ENCODE measurements at regions not wholly inside any gene's neighbourhood (a gene's known extent, or its start where the extent isn't known, plus 50 kb on each side); places are given as distances from the start of the nearest gene placed in this dataset.

DNA sequence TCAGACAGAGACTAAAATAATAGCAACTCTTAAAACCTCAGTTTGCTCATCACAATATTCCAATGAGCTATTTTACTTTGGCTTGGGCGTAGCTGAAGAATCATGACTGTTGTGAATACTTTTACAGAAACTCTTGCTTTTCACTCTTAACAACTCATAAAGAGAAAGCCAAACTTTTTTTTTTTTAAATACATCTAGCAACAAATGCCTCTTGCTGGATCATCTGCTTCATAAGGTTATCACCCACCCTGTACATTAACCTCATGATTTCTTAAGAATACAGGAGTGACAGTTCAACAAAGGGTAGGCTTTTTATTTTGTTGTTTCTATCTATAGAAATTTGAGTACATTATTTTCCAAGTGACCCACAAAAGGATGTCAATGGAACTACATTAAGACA is 307.4 kb upstream of the DDHD1 start (continued):
- TF ChIP-seq, protein P1, sequence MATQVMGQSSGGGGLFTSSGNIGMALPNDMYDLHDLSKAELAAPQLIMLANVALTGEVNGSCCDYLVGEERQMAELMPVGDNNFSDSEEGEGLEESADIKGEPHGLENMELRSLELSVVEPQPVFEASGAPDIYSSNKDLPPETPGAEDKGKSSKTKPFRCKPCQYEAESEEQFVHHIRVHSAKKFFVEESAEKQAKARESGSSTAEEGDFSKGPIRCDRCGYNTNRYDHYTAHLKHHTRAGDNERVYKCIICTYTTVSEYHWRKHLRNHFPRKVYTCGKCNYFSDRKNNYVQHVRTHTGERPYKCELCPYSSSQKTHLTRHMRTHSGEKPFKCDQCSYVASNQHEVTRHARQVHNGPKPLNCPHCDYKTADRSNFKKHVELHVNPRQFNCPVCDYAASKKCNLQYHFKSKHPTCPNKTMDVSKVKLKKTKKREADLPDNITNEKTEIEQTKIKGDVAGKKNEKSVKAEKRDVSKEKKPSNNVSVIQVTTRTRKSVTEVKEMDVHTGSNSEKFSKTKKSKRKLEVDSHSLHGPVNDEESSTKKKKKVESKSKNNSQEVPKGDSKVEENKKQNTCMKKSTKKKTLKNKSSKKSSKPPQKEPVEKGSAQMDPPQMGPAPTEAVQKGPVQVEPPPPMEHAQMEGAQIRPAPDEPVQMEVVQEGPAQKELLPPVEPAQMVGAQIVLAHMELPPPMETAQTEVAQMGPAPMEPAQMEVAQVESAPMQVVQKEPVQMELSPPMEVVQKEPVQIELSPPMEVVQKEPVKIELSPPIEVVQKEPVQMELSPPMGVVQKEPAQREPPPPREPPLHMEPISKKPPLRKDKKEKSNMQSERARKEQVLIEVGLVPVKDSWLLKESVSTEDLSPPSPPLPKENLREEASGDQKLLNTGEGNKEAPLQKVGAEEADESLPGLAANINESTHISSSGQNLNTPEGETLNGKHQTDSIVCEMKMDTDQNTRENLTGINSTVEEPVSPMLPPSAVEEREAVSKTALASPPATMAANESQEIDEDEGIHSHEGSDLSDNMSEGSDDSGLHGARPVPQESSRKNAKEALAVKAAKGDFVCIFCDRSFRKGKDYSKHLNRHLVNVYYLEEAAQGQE (IDR thresholded peaks at IDR 0.05; ENCODE audit: unreplicated experiment) = no peak
- TF ChIP-seq ETS1 (IDR thresholded peaks at IDR 0.05) = no peak
- no peak for TF ChIP-seq CTCF (conservative IDR thresholded peaks at IDR 0.05; ENCODE audit: low read depth in 2 of 2)
- TF ChIP-seq EZH2 (IDR thresholded peaks at IDR 0.05; ENCODE audit: low read depth, unreplicated experiment) = no peak
- TF ChIP-seq CREB1 (CRISPR knock-in tag; IDR thresholded peaks at IDR 0.05; ENCODE audit: low read depth) = no peak
- no peak for TF ChIP-seq EZH2phosphoT487 (IDR thresholded peaks at IDR 0.05; ENCODE audit: unreplicated experiment)

DNA sequence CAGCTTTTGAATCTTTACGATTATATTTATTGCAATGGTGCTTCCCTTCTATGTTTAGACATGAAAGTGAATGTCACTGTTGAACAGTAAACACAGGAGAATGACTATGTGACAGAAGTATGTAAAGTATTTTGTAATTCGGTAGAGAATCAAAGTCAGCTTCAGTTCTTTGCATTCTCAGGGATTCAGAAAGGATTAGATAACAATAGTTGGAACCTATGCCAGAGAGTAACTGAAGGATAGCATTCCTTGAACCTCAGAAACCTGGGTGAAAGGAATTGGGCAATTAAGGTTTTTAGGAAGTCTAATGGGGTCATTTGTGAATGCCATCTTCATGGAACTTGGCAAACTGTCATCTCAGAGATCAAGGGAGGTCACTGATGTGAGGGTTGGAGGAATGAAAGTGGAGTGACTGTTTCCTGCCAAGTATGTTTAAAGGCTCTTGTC is 305.3 kb upstream of the DDHD1 start:
- Mint-ChIP-seq H3K36me3 (ENCODE audit: low read depth) (no peaks in the 10 kb centered on the region), H3K27me3 (ENCODE audit: insufficient read depth, low read depth, poor library complexity) (peaks cover 3% of the 10 kb centered on the region), H3K27ac (peak overlapping the region; percentile 76; the same call in 1 of the 2 replicates), H3K9me3 (no peaks in the 10 kb centered on the region), H3K4me1 (peaks cover 9% of the 10 kb centered on the region), H3K4me3 (no peak overlapping the region)
- 0 out of 2 replicates have a peak, but pooled peaks cover 3% of the 10 kb centered on the region for H3K4me1 ChIP-seq (ENCODE audit: insufficient read depth)
- no peak overlapping the region for H3K27ac ChIP-seq (ENCODE audit: low read depth)
- DNase-seq (ENCODE audit: low spot score) = peak; percentile 30
- no peak overlapping the region for H3K4me3 ChIP-seq
- no peak for ATAC-seq
- H3K27me3 ChIP-seq (ENCODE audit: insufficient read depth) = no peaks in the 10 kb centered on the region
- no peaks in the 10 kb centered on the region for H3K36me3 ChIP-seq (ENCODE audit: insufficient read depth)
- H3F3A ChIP-seq (replicated peaks; ENCODE audit: low read depth) = no peaks in the 10 kb centered on the region
- no peak overlapping the region for H3K4me2 ChIP-seq
- no peaks in the 10 kb centered on the region for H4K20me1 ChIP-seq (replicated peaks; ENCODE audit: insufficient read depth)
- H3K9me2 ChIP-seq (ENCODE audit: insufficient read depth) = peaks cover 4% of the 10 kb centered on the region; the same call in 1 of the 2 replicates
- no peaks in the 10 kb centered on the region for H3K79me2 ChIP-seq (replicated peaks; ENCODE audit: insufficient read depth)
- no peak overlapping the region for H2AFZ ChIP-seq
- TF ChIP-seq ETS1 (IDR thresholded peaks at IDR 0.05) = no peak
- TF ChIP-seq CREB1 (CRISPR knock-in tag; IDR thresholded peaks at IDR 0.05; ENCODE audit: low read depth) = no peak
- no peak for TF ChIP-seq JUNB (IDR thresholded peaks at IDR 0.05; ENCODE audit: unreplicated experiment)
- TF ChIP-seq NANOG (IDR thresholded peaks at IDR 0.05; ENCODE audit: borderline replicate concordance) = no peak
- no peak for TF ChIP-seq EZH2 (IDR thresholded peaks at IDR 0.05; ENCODE audit: low read depth, unreplicated experiment)
- no peak for TF ChIP-seq ZNF331 (CRISPR knock-in tag; IDR thresholded peaks at IDR 0.05; ENCODE audit: low read depth)
- TF ChIP-seq, protein P1 (IDR thresholded peaks at IDR 0.05; ENCODE audit: unreplicated experiment) = no peak

Measured in GM23338 (cell line).